ENCODE measurements at regions not wholly inside any gene's neighbourhood (a gene's known extent, or its start where the extent isn't known, plus 50 kb on each side); places are given as distances from the start of the nearest gene placed in this dataset.

DNA sequence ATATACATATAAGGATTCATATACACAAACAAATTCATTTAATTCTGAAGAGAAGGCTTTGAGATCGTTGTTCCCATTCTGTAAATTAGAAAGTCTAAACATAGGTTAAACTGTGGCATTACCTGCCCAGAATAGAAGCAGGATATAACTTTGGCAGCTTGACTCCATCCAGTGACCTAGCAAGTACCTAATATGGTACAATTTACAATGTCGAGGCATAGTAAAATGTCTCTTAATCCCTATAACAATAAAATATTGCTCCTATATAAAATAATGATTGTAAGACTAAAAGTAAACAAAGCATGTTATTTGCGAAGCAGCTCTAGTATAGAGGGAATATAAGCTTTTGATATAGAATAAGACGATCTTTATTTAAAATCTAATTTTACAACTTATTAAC is 756.0 kb downstream of the LUZP2 start:
- TF ChIP-seq RAD21 (IDR thresholded peaks at IDR 0.05; ENCODE audit: low read depth) (no peak), EZH2phosphoT487 (IDR thresholded peaks at IDR 0.05; ENCODE audit: borderline replicate concordance) (no peak)
- TF ChIP-seq, protein P1, sequence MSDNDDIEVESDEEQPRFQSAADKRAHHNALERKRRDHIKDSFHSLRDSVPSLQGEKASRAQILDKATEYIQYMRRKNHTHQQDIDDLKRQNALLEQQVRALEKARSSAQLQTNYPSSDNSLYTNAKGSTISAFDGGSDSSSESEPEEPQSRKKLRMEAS (IDR thresholded peaks at IDR 0.05), result no peak
- TF ChIP-seq, protein P2, sequence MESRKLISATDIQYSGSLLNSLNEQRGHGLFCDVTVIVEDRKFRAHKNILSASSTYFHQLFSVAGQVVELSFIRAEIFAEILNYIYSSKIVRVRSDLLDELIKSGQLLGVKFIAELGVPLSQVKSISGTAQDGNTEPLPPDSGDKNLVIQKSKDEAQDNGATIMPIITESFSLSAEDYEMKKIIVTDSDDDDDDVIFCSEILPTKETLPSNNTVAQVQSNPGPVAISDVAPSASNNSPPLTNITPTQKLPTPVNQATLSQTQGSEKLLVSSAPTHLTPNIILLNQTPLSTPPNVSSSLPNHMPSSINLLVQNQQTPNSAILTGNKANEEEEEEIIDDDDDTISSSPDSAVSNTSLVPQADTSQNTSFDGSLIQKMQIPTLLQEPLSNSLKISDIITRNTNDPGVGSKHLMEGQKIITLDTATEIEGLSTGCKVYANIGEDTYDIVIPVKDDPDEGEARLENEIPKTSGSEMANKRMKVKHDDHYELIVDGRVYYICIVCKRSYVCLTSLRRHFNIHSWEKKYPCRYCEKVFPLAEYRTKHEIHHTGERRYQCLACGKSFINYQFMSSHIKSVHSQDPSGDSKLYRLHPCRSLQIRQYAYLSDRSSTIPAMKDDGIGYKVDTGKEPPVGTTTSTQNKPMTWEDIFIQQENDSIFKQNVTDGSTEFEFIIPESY (IDR thresholded peaks at IDR 0.05; ENCODE audit: extremely low read depth, insufficient replicate concordance, low read length), result no peak

Data from HCT116 (cell line).